ENCODE measurements at regions not wholly inside any gene's neighbourhood (a gene's known extent, or its start where the extent isn't known, plus 50 kb on each side); places are given as distances from the start of the nearest gene placed in this dataset.

GRCh38 chr3:18477620-18478019, 52.5 kb upstream of the SATB1 start:
- TF ChIP-seq CTCF (conservative IDR thresholded peaks at IDR 0.05; ENCODE audit: low read depth, low read length) = no peak
- TF ChIP-seq POLR2A (IDR thresholded peaks at IDR 0.05; ENCODE audit: low read depth, low read length) = no peak
- no peak for TF ChIP-seq BHLHE40 (IDR thresholded peaks at IDR 0.05; ENCODE audit: low read depth, low read length)
- no peak for TF ChIP-seq RCOR1 (IDR thresholded peaks at IDR 0.05; ENCODE audit: insufficient replicate concordance, low read length)
- TF ChIP-seq RFX5 (IDR thresholded peaks at IDR 0.05; ENCODE audit: low read depth, low read length) = no peak
- no peak for TF ChIP-seq RAD21 (IDR thresholded peaks at IDR 0.05; ENCODE audit: low read length)
- no peak for TF ChIP-seq MXI1 (IDR thresholded peaks at IDR 0.05; ENCODE audit: borderline replicate concordance, low read depth, low read length)
- no peak for TF ChIP-seq MAFK (IDR thresholded peaks at IDR 0.05; ENCODE audit: low read depth, low read length)
- no peak for TF ChIP-seq SMC3 (IDR thresholded peaks at IDR 0.05; ENCODE audit: low read depth, low read length)
- TF ChIP-seq USF2 (IDR thresholded peaks at IDR 0.05; ENCODE audit: low read depth, low read length) = no peak
